ENCODE measurements at regions not wholly inside any gene's neighbourhood (a gene's known extent, or its start where the extent isn't known, plus 50 kb on each side); places are given as distances from the start of the nearest gene placed in this dataset.

DNA sequence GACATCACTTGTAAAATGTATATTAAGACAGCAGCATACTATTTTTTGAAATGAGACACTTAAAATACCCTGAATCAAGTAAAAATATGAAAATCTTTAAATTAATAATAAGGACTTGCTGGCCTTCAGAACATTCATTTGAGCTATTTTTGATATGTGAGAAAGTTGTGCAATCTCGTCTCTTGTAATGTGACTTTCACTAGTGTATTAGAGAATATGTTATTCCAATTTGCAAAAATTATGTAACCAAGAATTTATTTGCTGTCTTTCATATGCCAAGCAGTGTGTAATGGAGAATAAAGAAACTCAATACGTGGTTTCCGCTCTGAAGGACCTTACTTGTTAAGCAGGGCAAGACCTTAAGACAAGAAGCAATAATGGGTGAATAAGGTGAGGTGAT, 375.0 kb upstream of the RUNX1 start:
- peaks cover 0 to 3% (median 0%) of the 10 kb centered on the region in 5 donors for H3K27me3 ChIP-seq (ENCODE audit: control insufficient read depth in 5 of 5, insufficient read depth in 4 of 5, low read length in 5 of 5)
- no peak overlapping the region for H3K9ac ChIP-seq (ENCODE audit: low read length in 5 of 5)
- H3K27ac ChIP-seq (ENCODE audit: low read depth, low read length), result no peak overlapping the region
- peaks cover 0 to 18% (median 9%) of the 10 kb centered on the region in 5 donors for H3K4me1 ChIP-seq (ENCODE audit: control insufficient read depth in 5 of 5, insufficient read depth in 5 of 5, low read length in 5 of 5)
- peaks cover 3 to 14% (median 7%) of the 10 kb centered on the region in 5 donors for H3K9me3 ChIP-seq (ENCODE audit: control insufficient read depth in 5 of 5, low read length in 5 of 5)
- no peaks in the 10 kb centered on the region for H3K36me3 ChIP-seq (ENCODE audit: control insufficient read depth in 5 of 5, insufficient read depth in 5 of 5, low read length in 5 of 5)
- no peak overlapping the region for H3K4me3 ChIP-seq (ENCODE audit: low read depth in 1 of 5, low read length in 5 of 5)

- Histone ChIP-seq H3K36me3 (ENCODE audit: control insufficient read depth in 5 of 5, insufficient read depth in 5 of 5, low read length in 5 of 5) (no peaks in the 10 kb centered on the region), H3K27ac (ENCODE audit: low read depth, low read length) (no peak overlapping the region), H3K4me1 (ENCODE audit: control insufficient read depth in 5 of 5, insufficient read depth in 5 of 5, low read length in 5 of 5) (peaks cover 0 to 17% (median 9%) of the 10 kb centered on the region in 5 donors), H3K9ac (ENCODE audit: low read length in 5 of 5) (no peak overlapping the region), H3K27me3 (ENCODE audit: control insufficient read depth in 5 of 5, insufficient read depth in 4 of 5, low read length in 5 of 5) (peaks cover 0 to 3% (median 0%) of the 10 kb centered on the region in 5 donors), H3K4me3 (ENCODE audit: low read depth in 1 of 5, low read length in 5 of 5) (no peak overlapping the region), H3K9me3 (ENCODE audit: control insufficient read depth in 5 of 5, low read length in 5 of 5) (peaks cover 3 to 14% (median 7%) of the 10 kb centered on the region in 5 donors)
Measured at GRCh38 chr21:35423709-35424108, 374.6 kb upstream of the RUNX1 start.

- H3K27ac ChIP-seq (ENCODE audit: low read depth, low read length), result no peak overlapping the region
- H3K4me1 ChIP-seq (ENCODE audit: control insufficient read depth in 5 of 5, insufficient read depth in 5 of 5, low read length in 5 of 5), result peaks cover 0 to 6% (median 0%) of the 10 kb centered on the region in 5 donors
- H3K27me3 ChIP-seq (ENCODE audit: control insufficient read depth in 5 of 5, insufficient read depth in 4 of 5, low read length in 5 of 5), result peaks cover 0 to 3% (median 0%) of the 10 kb centered on the region in 5 donors
- H3K9ac ChIP-seq (ENCODE audit: low read length in 5 of 5), result no peak overlapping the region
- H3K4me3 ChIP-seq (ENCODE audit: low read depth in 1 of 5, low read length in 5 of 5), result no peak overlapping the region
- H3K36me3 ChIP-seq (ENCODE audit: control insufficient read depth in 5 of 5, insufficient read depth in 5 of 5, low read length in 5 of 5), result no peaks in the 10 kb centered on the region
- H3K9me3 ChIP-seq (ENCODE audit: control insufficient read depth in 5 of 5, low read length in 5 of 5), result peaks cover 3 to 14% (median 7%) of the 10 kb centered on the region in 5 donors
Measured at GRCh38 chr21:35422011-35422410, 372.9 kb upstream of the RUNX1 start.

DNA sequence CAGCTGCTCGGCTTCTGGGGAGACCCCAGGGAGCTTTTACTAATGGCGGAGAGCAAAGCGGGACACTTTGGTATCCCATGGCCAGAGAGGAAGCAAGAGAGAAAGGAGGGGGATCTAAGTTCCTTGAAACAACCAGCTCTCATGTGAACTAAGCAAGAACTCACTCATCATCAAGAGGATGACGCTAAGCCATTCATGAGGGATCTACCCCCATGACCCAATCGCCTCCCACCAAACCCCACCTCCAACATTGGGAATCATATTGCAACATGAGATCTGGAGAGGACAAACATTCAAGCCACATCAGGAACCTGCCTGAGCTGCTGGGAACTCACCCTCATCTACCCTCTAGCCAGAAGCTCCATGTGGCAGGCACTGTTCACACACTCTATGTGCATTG, 372.1 kb upstream of the RUNX1 start:
- Histone ChIP-seq H3K27me3 (ENCODE audit: control insufficient read depth in 5 of 5, insufficient read depth in 4 of 5, low read length in 5 of 5) (no peaks in the 10 kb centered on the region), H3K9me3 (ENCODE audit: control insufficient read depth in 5 of 5, low read length in 5 of 5) (peaks cover 3 to 14% (median 7%) of the 10 kb centered on the region in 5 donors), H3K9ac (ENCODE audit: low read length in 5 of 5) (no peak overlapping the region), H3K4me3 (ENCODE audit: low read depth in 1 of 5, low read length in 5 of 5) (no peak overlapping the region), H3K36me3 (ENCODE audit: control insufficient read depth in 5 of 5, insufficient read depth in 5 of 5, low read length in 5 of 5) (no peaks in the 10 kb centered on the region), H3K27ac (ENCODE audit: low read depth, low read length) (no peak overlapping the region), H3K4me1 (ENCODE audit: control insufficient read depth in 5 of 5, insufficient read depth in 5 of 5, low read length in 5 of 5) (peaks cover 0 to 6% (median 0%) of the 10 kb centered on the region in 5 donors)

DNA sequence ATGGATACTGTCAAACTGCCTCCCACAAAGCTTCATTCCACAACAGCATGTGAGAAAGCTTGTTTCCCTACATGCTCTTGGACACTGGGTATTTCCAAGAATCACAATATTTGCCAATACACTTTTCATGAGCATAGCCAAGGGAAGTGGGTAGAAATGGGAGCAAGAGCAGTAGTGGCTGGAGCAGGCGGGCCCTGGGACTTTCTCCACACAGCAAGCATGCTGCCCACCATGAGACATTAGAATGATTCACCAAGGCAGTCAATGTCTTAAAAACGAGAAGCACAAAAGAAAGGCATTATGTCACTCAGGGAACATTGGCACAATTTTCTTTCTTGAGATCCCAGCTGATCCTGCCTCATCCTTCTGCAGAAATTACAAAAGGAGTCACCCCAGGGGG, 371.6 kb upstream of the RUNX1 start:
- H3K36me3 ChIP-seq (ENCODE audit: control insufficient read depth in 5 of 5, insufficient read depth in 5 of 5, low read length in 5 of 5), result no peaks in the 10 kb centered on the region
- H3K27ac ChIP-seq (ENCODE audit: low read depth, low read length), result no peak overlapping the region
- H3K4me1 ChIP-seq (ENCODE audit: control insufficient read depth in 5 of 5, insufficient read depth in 5 of 5, low read length in 5 of 5), result peaks cover 0 to 6% (median 0%) of the 10 kb centered on the region in 5 donors
- H3K9ac ChIP-seq (ENCODE audit: low read length in 5 of 5), result no peak overlapping the region
- peaks cover 3 to 14% (median 7%) of the 10 kb centered on the region in 5 donors for H3K9me3 ChIP-seq (ENCODE audit: control insufficient read depth in 5 of 5, low read length in 5 of 5)
- H3K27me3 ChIP-seq (ENCODE audit: control insufficient read depth in 5 of 5, insufficient read depth in 4 of 5, low read length in 5 of 5), result no peaks in the 10 kb centered on the region
- H3K4me3 ChIP-seq (ENCODE audit: low read depth in 1 of 5, low read length in 5 of 5), result no peak overlapping the region

DNA sequence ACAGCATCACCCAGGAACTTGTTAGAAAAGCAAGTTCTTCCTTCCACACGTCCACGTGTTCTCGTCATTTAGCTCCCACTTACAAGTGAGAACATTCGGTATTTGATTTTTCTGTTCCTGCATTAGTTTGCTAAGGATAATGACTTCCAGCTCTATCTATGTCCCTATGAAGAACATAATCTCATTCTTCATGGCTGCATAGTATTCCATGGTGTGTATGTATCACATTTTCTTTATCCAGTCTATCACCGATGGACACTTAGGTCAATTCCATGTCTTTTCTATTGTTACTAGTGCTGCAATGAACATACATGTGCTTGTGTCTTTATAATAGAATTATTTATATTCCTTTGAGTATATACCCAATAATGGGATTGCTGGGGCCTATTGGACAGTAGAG, 368.7 kb upstream of the RUNX1 start:
- no peak overlapping the region for H3K9ac ChIP-seq (ENCODE audit: low read length in 5 of 5)
- H3K4me3 ChIP-seq (ENCODE audit: low read depth in 1 of 5, low read length in 5 of 5), result no peak overlapping the region
- H3K4me1 ChIP-seq (ENCODE audit: control insufficient read depth in 5 of 5, insufficient read depth in 5 of 5, low read length in 5 of 5), result no peaks in the 10 kb centered on the region
- no peak overlapping the region for H3K27ac ChIP-seq (ENCODE audit: low read depth, low read length)
- H3K27me3 ChIP-seq (ENCODE audit: control insufficient read depth in 5 of 5, insufficient read depth in 4 of 5, low read length in 5 of 5), result peaks cover 0 to 2% (median 0%) of the 10 kb centered on the region in 5 donors
- no peaks in the 10 kb centered on the region for H3K36me3 ChIP-seq (ENCODE audit: control insufficient read depth in 5 of 5, insufficient read depth in 5 of 5, low read length in 5 of 5)
- peaks cover 3 to 10% (median 7%) of the 10 kb centered on the region in 5 donors for H3K9me3 ChIP-seq (ENCODE audit: control insufficient read depth in 5 of 5, low read length in 5 of 5)

DNA sequence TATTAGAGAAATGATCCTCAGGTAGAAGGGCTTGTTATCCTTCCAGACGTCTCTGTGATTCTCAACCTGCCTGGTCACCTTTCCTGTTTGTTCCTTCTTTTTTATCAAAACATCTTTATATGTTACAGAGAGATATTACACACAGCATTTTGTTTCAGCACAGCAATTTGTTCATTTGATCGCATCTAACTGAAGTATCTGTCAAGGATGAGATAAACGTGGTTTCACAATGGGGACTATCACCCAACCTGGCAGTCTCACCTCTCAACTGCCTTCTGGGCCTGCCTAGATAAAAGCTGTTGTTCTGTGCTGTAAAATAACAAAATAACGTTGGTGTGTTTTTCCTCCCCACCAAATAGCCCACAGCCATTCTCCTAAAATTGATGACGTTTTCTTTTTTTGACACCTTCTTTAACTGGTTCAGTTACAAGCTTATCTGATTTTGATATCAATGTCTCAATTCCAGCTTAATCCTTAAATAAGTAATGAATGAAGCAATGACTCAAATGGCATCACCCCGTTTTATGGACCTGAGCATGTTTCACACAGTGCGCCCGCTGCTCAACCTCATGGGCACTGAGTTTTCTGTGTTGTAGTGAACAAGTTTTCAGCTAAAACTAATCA, 367.9 kb upstream of the RUNX1 start:
- Histone ChIP-seq H3K27me3 (ENCODE audit: control insufficient read depth in 5 of 5, insufficient read depth in 4 of 5, low read length in 5 of 5) (peaks cover 0 to 2% (median 0%) of the 10 kb centered on the region in 5 donors), H3K9ac (ENCODE audit: low read length in 5 of 5) (no peak overlapping the region), H3K4me3 (ENCODE audit: low read depth in 1 of 5, low read length in 5 of 5) (no peak overlapping the region), H3K4me1 (ENCODE audit: control insufficient read depth in 5 of 5, insufficient read depth in 5 of 5, low read length in 5 of 5) (no peaks in the 10 kb centered on the region), H3K9me3 (ENCODE audit: control insufficient read depth in 5 of 5, low read length in 5 of 5) (peaks cover 0 to 4% (median under 1%) of the 10 kb centered on the region in 5 donors), H3K27ac (ENCODE audit: low read depth, low read length) (no peak overlapping the region), H3K36me3 (ENCODE audit: control insufficient read depth in 5 of 5, insufficient read depth in 5 of 5, low read length in 5 of 5) (no peaks in the 10 kb centered on the region)

DNA sequence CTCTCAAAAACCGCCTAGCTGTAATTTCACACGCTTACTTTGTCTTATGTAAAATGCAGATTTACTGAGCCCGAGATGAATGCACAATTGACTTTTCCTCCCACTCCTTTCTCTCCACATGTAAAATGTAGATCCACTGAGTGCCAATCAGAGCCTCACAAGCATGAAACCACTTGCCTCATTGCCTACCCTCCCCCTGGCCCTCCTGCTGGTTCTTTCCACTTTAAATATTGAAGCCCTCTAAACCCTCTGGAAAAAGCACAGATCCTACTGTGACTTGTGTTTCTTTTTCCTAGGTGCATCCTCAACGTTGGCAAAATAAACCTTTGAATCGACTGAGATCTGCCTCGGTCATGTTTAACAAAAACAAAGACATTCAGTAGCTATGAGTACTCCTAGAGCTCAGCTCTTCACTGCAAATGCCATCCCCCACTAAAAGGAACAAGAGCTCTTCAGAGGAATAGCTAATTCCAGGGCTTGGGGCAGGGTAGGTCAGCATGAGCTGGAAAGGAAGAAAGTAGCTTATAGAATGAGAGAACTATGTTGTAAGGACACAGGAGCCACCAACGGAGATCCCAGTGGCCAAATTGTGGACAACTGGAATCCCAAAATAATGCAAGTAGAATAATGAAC, 365.5 kb upstream of the RUNX1 start:
- no peaks in the 10 kb centered on the region for H3K9me3 ChIP-seq (ENCODE audit: control insufficient read depth in 5 of 5, low read length in 5 of 5)
- H3K36me3 ChIP-seq (ENCODE audit: control insufficient read depth in 5 of 5, insufficient read depth in 5 of 5, low read length in 5 of 5), result no peaks in the 10 kb centered on the region
- H3K27me3 ChIP-seq (ENCODE audit: control insufficient read depth in 5 of 5, insufficient read depth in 4 of 5, low read length in 5 of 5), result peaks cover 0 to 2% (median 0%) of the 10 kb centered on the region in 5 donors
- H3K9ac ChIP-seq (ENCODE audit: low read length in 5 of 5), result no peak overlapping the region
- H3K4me3 ChIP-seq (ENCODE audit: low read depth in 1 of 5, low read length in 5 of 5), result no peak overlapping the region
- H3K27ac ChIP-seq (ENCODE audit: low read depth, low read length), result no peak overlapping the region
- H3K4me1 ChIP-seq (ENCODE audit: control insufficient read depth in 5 of 5, insufficient read depth in 5 of 5, low read length in 5 of 5), result no peaks in the 10 kb centered on the region

DNA sequence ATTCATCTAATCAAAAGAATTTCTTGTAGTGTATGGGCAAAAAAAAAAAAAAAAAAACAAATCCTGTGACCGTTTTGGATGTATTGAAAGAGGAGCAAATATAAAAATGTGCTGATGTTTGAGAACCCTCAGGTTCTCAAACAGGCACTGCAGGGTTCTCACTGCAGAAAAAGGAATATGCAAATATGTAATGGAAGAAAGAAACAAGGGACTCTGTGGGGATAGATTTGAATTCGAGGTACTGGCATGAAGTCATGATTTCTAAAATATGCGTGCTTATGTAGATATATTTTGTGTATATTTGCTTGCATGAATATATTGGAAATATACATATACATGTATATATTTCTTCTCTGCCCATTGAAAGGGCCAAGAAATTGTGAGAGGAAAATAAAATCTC, 365.0 kb upstream of the RUNX1 start:
- Histone ChIP-seq H3K9ac (ENCODE audit: low read length in 5 of 5) (no peak overlapping the region), H3K4me1 (ENCODE audit: control insufficient read depth in 5 of 5, insufficient read depth in 5 of 5, low read length in 5 of 5) (no peaks in the 10 kb centered on the region), H3K27ac (ENCODE audit: low read depth, low read length) (no peak overlapping the region), H3K27me3 (ENCODE audit: control insufficient read depth in 5 of 5, insufficient read depth in 4 of 5, low read length in 5 of 5) (peaks cover 0 to 2% (median 0%) of the 10 kb centered on the region in 5 donors), H3K36me3 (ENCODE audit: control insufficient read depth in 5 of 5, insufficient read depth in 5 of 5, low read length in 5 of 5) (no peaks in the 10 kb centered on the region), H3K9me3 (ENCODE audit: control insufficient read depth in 5 of 5, low read length in 5 of 5) (no peaks in the 10 kb centered on the region), H3K4me3 (ENCODE audit: low read depth in 1 of 5, low read length in 5 of 5) (no peak overlapping the region)

DNA sequence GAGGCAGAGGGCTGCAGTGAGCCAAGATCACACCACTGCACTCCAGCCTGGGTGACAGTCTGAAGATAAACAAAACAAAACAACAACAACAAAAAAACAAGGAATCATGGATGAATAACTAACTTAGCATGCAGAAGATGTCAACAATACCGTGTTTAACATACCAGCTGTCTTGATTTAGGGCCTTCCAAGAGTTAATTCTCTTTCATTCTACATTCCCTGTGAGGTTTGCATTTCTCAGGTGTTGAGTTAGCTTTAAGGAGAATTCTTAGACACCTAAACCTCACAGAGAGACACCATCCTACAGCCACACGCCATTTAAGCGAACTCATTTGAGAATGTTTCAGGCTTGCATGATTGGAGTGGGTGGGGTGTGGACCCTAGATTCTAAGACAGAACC, 363.1 kb upstream of the RUNX1 start:
- Histone ChIP-seq H3K9me3 (ENCODE audit: control insufficient read depth in 5 of 5, low read length in 5 of 5) (no peaks in the 10 kb centered on the region), H3K4me1 (ENCODE audit: control insufficient read depth in 5 of 5, insufficient read depth in 5 of 5, low read length in 5 of 5) (peaks cover 0 to 8% (median 0%) of the 10 kb centered on the region in 5 donors), H3K27ac (ENCODE audit: low read depth, low read length) (no peak overlapping the region), H3K9ac (ENCODE audit: low read length in 5 of 5) (no peak overlapping the region), H3K27me3 (ENCODE audit: control insufficient read depth in 5 of 5, insufficient read depth in 4 of 5, low read length in 5 of 5) (peaks cover 0 to 2% (median 0%) of the 10 kb centered on the region in 5 donors), H3K36me3 (ENCODE audit: control insufficient read depth in 5 of 5, insufficient read depth in 5 of 5, low read length in 5 of 5) (no peaks in the 10 kb centered on the region), H3K4me3 (ENCODE audit: low read depth in 1 of 5, low read length in 5 of 5) (no peak overlapping the region)

Measured in subcutaneous abdominal adipose tissue (tissue), 5 donors.